ENCODE measurements at regions not wholly inside any gene's neighbourhood (a gene's known extent, or its start where the extent isn't known, plus 50 kb on each side); places are given as distances from the start of the nearest gene placed in this dataset.
"Not testable (repeated sequence)": the region's sequence is repeated elsewhere in the genome, so short reads cannot be mapped to it uniquely, and the experiment has no call there.

DNA sequence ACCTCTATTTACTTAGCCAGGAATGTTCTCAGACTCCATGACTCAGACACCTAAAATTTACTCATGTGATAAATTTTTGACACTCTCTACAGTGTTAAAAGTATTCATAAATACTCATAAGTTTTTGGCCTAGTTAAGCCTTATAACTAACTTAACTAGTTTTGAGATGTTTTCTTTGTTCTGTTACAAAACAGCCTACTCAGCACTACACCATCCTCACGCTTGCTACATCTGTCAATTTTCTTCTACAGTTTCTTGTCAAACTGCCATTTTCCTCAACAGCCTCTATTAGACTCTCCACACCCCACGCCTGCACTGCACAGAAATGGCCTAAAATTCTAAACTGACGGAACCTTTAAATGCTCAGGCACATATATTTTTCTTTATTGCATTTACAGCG is 195.5 kb downstream of the ANXA1 start:
- DNase-seq = no peak

DNA sequence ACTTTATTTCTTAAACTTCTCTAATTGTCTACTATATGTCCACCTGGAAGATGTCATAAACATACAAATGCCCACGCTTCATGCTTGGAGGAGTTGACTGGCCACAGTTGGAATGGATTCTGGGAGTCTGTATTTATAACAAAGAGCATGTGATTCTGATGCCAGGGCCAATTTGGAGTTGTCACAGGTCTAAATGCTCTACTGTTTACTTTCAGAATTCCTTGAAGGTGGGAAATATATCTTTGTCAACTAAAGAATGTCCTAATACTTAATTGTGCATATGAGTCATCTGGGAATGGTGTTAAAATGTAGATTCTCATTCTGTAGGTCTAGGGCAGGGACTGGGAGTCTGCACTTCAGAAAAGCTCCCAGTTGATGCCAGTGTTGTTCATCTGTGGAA is 196.1 kb downstream of the ANXA1 start:
- no peak for DNase-seq

DNA sequence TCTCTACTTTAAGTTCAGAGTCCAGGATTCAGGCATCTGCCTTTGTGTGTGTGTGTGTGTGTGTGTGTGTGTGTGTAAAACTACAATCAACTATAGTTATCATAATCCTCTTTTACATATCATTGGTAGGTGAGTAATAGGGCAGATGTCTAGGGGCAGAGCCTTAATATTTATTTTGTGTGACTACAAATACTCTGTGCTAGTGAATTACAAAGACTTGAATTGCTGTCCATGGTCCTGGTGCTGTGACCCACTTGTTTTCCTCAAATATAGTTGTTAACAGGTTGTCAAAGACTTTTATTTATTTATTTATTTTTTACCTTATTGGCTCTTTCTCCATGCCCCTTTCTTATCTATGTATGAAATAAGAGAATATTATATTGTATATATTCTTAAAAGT is 196.8 kb downstream of the ANXA1 start:
- DNase-seq = no peak

DNA sequence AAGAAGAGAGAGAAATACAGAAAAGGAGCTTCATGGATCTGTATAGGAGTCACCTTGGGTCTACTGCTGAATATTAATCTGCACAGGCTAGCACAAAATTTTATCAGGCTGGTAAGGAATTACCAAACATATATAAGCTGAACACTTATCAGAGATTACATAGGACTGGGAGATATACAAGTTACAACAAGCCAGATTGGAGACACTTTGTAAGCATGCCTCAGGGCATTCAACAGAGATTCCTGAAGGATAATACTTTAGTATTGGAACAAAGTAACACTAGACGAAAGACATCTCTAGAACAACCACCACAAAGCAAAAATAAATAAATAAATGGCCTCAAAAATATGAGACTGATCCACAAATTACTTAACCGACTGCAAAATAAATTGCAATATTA is 197.8 kb downstream of the ANXA1 start:
- DNase-seq = no peak

DNA sequence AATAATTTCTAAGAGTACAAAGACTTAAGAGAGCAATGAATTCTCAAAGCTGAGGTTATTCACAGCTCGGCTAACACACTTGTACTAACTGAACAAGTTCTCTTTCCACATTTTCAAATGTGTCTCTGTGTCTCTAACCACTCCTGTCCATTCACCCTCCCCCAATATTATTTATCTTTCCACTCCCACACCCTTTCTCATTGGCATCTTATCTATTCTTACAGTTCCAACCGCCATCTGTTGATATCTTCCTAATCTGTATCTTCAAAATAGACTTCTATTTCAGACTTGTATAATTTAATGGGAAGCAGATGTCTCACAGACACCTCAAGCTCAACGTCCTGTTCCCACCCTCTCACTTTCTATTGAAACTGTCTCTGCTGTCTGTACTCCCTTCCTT is 205.9 kb downstream of the ANXA1 start:
- DNase-seq = no peak

DNA sequence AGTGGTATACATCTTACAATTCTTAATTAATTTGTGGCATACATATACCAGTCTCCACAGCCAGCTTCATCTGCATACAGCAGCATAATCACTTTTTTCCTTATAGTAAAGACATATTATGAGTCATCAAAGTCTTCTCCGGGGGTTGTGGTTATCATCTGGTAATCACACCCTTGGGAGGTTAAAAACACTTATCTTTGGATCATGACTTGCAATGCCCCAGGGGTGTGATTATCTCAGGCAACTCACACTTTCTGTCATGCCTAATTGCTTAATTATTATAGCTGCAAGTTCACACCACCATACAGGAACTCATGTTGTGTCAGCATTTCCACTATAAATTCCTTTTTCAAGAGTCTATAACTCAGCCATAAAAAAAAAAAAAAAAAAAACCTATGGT is 218.4 kb downstream of the ANXA1 start:
- no peak for DNase-seq

DNA sequence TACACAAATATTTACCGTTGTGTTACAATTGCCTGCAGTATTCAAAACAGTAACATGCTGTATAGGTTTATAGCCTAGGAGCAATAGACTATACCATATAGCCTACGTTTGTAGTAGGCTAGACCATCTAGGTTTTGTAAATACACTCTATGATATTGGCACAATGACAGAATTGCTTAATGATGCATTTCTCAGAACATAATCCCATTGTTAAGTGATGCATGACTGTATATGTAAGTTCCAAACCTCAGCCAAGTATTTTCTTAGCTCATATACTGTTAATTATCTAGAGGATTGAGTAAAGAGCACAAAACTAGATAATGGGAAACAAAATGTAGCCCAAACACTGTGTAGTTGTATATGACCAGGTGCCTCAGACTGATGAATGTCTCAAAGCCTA is 220.1 kb downstream of the ANXA1 start:
- DNase-seq = no peak

DNA sequence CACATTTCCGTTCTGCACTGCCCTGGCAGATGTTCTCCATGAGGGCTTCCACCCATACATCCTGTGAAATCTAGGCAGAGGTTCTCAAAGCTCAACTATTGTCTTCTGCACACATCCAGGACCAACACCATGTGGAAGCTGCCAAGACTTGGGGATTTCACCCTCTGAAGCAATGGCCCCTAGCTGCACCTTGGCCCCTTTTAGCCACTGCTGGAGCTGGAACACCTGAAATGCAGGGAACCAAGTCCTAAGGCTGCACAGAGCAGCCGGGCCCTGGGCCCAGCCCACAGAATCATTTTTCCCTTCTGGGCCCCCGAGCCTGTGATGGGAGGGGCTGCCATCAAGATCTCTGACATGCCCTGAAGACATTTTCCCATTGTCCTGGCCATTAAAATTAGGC is 228.7 kb downstream of the ANXA1 start:
- DNase-seq = no peak

DNA sequence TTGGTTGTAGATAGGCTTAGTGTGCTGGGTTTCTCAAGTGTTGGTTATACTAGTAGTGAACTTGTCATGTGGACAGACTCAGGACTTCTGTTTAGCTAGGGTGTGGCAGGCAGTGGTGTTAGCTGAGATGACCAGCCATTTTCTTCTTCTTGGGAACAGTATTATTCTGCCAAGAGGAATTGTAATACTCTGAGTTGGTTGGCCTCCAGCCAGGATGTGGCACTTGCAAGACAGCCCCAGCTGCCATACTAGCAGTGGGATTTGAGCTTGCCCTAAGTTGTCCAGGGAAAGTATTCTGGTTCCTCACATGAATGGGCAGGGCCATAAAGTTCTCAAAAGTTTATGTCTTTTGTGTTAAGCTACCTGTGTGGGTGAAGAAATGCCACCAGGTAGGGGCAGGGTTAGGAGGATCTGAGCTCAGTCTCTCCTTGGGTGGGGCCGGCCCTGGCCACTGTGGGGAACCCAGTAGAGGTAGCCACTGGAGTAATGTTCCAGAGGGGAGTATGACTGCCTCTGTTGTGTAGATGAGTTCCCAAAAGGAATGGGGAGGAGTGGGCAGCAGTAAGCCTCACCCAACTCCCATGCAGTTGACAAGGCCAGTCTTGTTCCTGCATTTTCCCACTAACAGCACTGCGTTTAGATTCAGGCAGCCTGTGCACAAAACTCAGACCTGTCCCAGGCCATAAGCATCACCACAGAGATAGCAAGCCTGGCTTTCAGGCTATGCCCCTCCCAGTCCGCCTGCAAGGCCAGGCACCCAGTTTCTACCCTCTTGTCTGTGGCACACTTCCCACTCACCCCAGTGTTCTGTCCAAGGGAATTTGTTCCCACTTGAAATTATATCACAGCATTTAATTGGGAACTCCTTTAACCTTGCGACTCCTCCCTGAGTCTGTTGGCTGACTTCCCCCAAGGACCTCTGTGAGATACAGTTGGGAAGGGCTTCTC is 250.7 kb downstream of the ANXA1 start:
- no peak for DNase-seq

DNA sequence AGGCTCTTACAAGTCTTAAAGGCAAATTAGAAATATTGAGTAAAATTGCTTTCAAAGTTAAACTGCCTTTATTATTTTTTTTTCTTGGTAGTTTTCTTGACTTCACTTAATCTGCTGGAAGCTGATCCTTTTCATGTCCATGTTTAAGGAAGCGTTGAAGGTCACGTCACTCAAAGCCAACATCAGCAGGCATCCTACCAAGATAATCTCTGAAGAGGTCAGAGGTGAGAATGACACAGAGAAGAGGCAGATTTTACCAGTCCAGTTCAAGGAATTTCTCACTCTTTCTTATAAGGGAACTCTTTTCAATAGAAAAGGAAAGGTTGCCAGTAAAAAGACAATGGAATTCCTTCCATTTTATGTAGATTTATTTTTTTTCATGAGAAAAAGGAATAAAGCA is 259.8 kb downstream of the ANXA1 start:
- no peak for DNase-seq

DNA sequence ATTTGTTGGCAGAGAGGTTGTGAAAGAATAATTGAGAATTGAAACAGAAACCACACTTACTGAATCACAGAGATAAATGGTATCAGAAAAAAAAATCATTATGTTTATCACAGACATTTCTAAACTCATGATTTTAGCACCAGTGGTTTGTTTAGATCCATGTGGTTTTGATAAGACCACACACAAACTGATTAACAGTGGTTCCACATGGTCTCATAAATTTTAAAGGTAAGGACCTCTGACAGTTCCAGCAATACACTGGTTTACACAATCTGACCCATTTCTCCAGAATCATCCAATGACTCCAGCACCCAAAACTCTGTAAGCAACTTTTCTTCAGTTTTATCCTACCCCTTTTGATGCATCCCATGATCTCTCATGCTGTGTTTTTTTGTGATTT is 261.2 kb downstream of the ANXA1 start:
- DNase-seq = no peak

DNA sequence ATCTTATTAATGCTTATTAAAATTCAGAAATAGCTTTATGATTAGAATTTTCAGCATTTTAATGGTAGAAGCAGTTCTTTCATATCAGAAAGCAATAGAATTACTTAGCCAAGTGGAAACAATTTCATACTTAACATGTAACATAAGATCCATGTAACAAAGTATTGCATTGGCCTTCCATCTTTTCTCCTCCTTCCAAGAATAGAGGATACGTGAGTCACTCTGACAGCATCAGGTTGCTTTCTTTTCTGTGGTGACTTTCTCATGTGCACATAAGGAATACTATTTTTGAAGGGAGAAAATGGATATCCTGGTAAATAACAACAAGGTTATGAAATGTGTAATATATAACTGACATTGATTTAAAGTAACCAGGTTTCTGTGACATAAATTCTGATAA is 272.2 kb downstream of the ANXA1 start:
- no peak for DNase-seq

DNA sequence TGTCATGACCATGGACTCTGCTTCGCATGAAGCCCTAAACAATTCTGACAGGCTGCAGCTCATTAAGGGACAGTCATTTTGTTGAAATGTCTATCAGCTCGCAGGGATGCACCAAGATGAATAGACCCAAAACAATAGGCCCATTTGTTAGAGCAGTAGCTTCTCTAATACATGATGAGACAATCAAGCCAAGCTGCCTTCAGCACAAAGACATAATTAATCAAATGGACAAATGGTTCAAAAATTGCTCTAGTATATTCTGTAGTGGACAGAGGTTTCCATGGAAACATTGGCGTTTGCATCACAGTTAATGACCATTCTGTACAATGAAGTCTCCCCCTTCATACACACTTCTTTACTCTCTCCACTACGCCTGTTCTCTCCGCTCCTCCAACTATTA is 274.6 kb downstream of the ANXA1 start:
- no peak for DNase-seq

DNA sequence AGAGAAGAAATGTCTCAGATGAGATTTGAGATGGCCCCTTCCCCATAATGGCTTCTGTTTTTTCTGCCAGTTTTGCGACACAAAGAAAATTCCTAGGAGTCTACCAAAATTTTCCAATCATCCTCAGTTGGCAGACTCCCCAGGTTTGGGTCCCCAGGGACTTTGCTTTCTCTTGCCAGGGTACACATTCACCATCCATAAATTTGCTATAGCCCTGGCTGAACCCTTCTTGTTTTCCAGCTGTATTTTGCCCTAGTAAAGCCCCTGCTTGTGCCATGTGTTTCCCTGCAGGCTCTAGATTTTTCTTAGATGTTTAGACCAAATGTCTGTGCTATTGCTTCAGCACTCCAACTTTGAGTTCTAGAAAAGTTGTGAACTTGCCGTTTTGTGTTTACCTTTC is 283.2 kb downstream of the ANXA1 start:
- DNase-seq = no peak

DNA sequence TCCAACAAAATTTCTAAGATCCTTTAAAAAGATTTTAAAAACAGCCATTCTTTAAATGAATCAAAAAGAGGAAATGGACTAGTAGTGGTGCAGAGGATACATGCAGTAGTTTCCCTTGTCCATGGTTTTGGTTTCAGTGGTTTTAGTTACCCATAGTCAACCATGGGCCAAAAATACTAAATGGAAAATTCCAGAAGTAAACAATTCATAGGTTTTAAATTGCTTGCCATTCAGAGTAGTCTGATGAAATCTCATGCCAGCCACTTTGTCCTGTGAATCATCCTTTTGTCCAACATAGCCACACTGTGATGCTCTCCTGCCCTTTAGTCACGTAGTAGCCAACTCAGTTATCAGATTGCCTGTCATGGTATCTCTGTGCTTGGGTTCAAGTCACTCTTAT is 286.1 kb downstream of the ANXA1 start:
- DNase-seq = no peak

DNA sequence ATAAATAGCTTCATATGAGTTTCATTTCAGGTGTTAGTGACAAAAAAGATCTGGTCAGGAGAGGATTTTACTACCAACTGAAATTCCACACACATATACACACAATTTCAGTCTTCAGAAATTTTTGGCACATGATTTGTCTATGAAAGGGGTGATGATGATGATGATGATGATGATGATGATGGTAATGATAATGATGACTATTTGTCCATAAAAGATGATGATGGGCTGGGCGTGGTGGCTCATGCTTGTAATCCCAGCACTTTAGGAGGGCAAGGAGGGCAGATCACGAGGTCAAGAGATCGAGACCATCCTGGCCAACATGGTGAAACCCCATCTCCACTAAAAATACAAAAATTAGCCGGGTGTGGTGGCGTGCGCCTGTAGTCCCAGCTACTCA is 288.2 kb downstream of the ANXA1 start:
- DNase-seq = not testable (repeated sequence)

DNA sequence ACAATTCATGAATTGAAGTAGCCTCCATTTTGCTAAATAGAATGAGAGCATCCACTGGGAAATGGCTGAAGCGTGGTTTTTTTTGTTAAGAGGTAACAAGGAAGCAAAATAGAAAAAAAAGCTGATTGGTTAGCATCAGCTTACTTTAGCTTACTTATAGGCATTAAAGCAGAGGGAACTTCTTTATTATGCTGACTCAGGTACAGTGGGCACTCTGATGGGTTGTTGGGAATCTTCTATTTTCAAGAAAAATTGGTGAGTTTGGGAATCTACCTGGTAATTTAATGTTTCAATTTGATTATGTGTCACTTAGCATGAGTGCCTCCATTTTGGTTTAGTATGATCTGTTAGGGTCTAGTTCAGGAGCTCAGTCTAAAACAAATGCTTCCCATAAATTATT is 289.6 kb downstream of the ANXA1 start:
- no peak for DNase-seq

DNA sequence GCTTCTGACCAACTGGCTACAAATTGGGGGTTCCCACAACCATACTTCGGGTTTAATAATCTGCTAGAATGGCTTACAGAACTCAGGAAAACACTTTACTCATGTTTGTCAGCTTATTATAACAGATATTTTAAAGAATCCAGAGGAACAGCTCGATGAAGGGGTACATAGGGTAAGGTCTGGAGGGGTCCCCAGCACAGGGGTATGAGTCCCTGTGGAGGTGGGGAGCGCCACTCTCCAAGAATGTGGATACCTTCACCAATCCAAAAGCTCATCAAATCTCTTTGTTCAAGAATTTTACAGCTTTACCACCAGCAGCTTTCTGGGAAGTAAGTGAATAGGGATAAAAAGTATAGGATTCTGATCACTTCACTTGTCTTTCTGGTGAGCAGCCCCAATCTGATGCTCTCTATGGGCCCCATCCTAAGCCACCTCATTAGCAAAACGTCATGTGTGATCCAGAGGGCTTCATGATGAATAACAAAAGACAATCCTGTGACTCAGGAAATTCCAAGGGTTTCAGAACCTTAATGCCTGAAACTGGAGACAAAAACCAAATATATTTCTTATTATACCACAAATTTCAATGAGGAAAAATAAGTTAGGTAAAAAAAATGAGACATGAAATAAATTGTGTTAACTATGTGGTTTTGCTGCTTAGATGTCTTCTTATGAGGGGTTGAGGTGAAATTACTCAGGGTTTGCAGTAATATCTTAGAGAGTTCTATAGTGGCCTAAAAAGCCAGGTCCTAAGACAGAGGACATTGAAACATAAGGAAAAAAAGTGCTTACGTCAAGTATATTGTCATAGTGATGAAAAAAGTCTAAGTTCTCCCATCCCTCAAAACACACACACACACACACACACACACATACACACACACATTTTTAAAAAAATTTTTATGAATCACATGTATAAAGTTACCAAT is 290.5 kb downstream of the ANXA1 start:
- no peak for DNase-seq

DNA sequence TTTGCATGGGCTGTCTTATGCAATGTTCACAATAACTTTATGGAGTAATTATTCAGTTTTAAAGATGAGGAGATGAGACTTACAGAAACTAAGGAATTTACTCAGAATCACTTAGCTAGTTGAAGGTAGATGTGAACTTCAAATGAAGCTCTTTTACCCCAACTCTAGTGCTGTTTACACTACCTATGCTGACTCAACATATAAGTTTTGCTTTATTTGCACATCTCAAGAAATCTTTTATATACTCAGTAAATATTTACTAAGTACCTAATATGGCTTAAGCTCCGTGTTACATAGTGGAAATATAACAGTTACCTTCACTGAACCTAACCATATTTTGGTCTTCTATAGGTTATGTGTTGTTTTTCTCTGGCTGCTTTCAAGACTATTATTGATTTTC is 293.2 kb downstream of the ANXA1 start:
- DNase-seq = no peak

DNA sequence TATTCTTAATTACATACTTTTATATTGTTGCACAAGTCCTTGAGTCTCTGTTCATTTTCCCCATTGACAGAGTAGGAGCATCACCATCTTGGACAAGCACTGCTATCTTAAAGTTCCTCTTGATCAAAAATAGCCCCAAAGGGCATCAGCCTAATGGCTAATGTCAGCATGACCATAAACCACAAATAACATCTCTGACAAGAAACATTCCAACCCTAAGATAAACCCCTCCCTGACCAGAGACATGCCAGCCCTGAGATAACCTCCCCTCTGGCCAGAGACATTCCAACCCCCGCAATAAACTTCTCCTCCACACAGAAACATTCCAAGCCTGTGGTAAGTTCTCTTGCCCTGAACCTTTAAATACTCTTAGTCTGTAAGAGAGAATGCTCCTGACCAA is 293.7 kb downstream of the ANXA1 start:
- not testable (repeated sequence) for DNase-seq

DNA sequence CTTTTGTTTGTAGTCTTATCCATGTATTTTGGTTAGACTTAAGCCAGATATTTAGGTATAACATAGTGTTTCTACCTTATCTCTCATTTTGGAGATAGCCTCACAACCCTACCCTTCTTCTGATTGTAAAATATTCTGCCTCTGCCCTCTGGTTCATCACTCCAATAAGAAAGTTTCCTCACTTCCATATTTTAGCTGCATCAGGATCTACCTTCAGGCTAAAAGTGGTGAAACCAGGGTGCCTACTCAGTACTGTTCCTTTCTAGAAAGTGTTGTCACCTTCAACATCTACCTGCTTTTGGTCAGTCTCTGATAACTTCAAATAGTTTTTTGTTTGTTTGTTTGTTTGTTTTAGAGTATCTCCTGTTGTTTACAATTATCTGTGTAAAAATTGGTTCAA is 294.6 kb downstream of the ANXA1 start:
- no peak for DNase-seq

DNA sequence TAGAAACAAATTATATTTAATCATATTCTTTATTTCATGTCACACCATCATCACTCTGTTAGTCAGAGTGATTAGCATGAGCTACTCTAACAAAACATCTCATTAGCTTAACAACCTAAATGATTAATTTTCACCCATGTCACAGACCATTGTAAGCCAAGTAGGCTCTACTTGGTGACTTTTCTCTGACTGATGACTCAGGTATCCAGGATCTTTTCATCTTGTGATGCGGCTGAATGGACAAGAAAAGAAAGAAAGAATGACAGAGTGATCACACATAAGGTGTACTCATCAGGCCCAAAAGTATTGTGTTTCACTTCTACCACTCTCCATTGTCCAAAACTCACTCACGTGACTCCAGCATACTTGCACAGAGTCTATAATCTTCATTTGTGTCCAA is 299.3 kb downstream of the ANXA1 start:
- no peak for DNase-seq

DNA sequence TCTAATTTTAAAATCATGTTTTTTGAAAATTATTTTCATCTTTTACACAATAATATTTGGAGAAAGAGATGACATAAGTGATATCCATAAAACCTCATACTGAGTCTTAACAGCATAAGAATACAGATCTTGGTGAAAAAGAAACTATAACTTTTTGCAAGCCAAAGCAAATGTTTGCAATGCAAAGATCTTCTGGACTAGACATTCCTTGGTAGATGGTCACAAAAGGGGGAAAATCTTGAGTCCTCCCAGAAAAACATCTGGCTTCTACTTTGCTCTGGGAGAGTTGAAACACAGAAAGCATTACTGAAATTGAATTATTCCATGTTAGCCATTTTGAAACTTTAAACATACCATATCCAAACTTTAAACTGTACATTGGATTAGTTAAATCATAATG is 308.2 kb downstream of the ANXA1 start:
- no peak for DNase-seq

DNA sequence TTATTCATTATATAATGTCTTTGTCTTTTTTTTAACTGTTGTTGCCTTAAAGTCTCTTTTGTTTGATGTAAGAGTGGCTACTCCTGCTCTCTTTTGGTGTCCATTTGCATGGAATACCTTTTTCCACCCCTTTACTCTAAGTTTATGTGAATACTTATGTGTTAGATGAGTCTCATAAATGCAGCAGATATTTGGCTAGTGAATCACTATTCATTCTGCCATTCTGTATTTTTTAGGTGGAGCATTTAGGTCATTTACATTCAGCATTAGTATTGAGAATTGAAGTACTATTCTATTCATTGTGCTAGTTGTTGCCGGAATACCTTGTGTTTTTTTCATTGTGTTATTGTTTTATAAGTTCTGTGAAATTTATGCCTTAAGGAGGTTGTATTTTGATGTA is 317.1 kb downstream of the ANXA1 start:
- DNase-seq = no peak

All from CD4-positive, alpha-beta T cell treated with Interferon gamma for 1 hour (primary cell).